GM19351 (cell line): ENCODE measurements at regions not wholly inside any gene's neighbourhood (a gene's known extent, or its start where the extent isn't known, plus 50 kb on each side); places are given as distances from the start of the nearest gene placed in this dataset.
"Not testable (repeated sequence)": the region's sequence is repeated elsewhere in the genome, so short reads cannot be mapped to it uniquely, and the experiment has no call there.

Experiments used
- ATAC-seq: cut with Tn5 transposase; IDR thresholded peaks from one replicate; pipeline ENCODE4 v1.9.1; 2021; ENCODE audit warnings: mild to moderate bottlenecking, moderate library complexity; ENCODE audit not compliant: unreplicated experiment

GRCh38 chr16:52976539-52977167, 76.0 kb downstream of the CHD9NB start:
- ATAC-seq = peak; percentile 87

- no peak for ATAC-seq
Measured at GRCh38 chr16:52967744-52968143, 85.0 kb downstream of the CHD9NB start.

- ATAC-seq = no peak
Measured at GRCh38 chr16:52964290-52964689, 88.4 kb downstream of the CHD9NB start.

GRCh38 chr16:52963855-52964242, 88.8 kb downstream of the CHD9NB start:
- ATAC-seq = no peak

GRCh38 chr16:52963212-52963854, 89.4 kb downstream of the CHD9NB start:
- ATAC-seq = no peak

GRCh38 chr16:52958951-52959350, 93.7 kb downstream of the CHD9NB start:
- no peak for ATAC-seq

- ATAC-seq = no peak
Measured at GRCh38 chr16:52957199-52957598, 95.5 kb downstream of the CHD9NB start.

GRCh38 chr16:52956044-52956443, 96.7 kb downstream of the CHD9NB start:
- ATAC-seq = no peak

GRCh38 chr16:52953215-52953614, 99.5 kb downstream of the CHD9NB start:
- no peak for ATAC-seq

GRCh38 chr16:52948946-52949345, 103.8 kb downstream of the CHD9NB start:
- ATAC-seq = no peak

- ATAC-seq = no peak
Measured at GRCh38 chr16:52932321-52932720, 120.4 kb downstream of the CHD9NB start.

GRCh38 chr16:52929478-52930400, 123.0 kb downstream of the CHD9NB start:
- ATAC-seq = no peak

GRCh38 chr16:52928955-52929354, 123.7 kb downstream of the CHD9NB start:
- no peak for ATAC-seq

- no peak for ATAC-seq
Measured at GRCh38 chr16:52925143-52925542, 127.6 kb downstream of the CHD9NB start.

- no peak for ATAC-seq
Measured at GRCh38 chr16:52924162-52924561, 128.5 kb downstream of the CHD9NB start.

GRCh38 chr16:52921104-52921503, 131.6 kb downstream of the CHD9NB start:
- no peak for ATAC-seq

- no peak for ATAC-seq
Measured at GRCh38 chr16:52920331-52920730, 132.4 kb downstream of the CHD9NB start.

- ATAC-seq = no peak
Measured at GRCh38 chr16:52914428-52914827, 138.3 kb downstream of the CHD9NB start.

- peak; percentile 82 for ATAC-seq
Measured at GRCh38 chr16:52912565-52913173, 140.0 kb downstream of the CHD9NB start.

GRCh38 chr16:52908057-52908456, 144.6 kb downstream of the CHD9NB start:
- not testable (repeated sequence) for ATAC-seq

GRCh38 chr16:52906281-52906680, 146.4 kb downstream of the CHD9NB start:
- ATAC-seq = no peak
